Activated CD8-positive, alpha-beta memory T cell treated with anti-CD3 and anti-CD28 coated beads, Interleukin-2, amount 50 U/mL, for 1 hour (primary cell): ENCODE measurements at regions not wholly inside any gene's neighbourhood (a gene's known extent, or its start where the extent isn't known, plus 50 kb on each side); places are given as distances from the start of the nearest gene placed in this dataset.
"Not testable (repeated sequence)": the region's sequence is repeated elsewhere in the genome, so short reads cannot be mapped to it uniquely, and the experiment has no call there.

ENCODE experiments used
- DNase-seq: peaks from one replicate; pipeline ENCODE4 v3.0.0-alpha.2; 2020; ENCODE audit errors: extremely low read depth

DNA sequence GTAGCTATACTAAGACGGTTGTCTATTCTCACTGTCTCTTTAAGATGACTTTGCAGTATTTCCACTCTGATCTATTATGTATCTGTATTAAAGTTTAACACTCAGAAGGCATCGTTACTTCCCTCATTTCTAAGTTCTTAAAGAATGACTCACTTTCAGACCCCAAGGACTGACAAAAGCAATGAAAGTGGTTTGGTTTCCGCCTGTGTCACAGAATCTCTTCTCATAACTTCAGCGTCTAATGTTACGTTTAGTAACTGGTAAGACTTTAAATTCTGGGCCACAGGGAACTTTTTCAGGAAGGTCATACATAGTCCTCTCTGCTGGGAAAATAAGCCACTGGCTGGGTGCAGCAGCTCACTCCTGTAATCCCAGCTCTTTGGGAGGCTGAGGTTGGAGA is 892.0 kb upstream of the AUTS2 start:
- no peak for DNase-seq

DNA sequence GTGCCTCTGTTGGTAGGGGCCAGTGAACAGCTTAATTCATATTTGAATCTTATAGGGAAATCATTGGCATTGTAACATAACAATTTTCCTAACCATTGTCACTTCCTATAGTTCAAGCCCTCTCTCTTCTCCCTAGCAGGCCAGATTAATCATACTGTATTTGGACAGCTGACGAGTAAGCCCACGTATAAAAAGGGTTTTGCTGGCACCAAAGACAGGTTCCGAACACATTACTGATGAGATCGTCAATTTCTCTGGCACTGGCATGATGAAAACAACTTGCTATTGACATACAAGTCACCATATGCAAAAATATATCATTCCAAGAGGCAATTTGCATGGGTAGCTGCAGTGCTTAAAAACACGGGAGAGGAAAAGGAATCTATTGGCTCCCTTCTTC is 891.1 kb upstream of the AUTS2 start:
- no peak for DNase-seq

DNA sequence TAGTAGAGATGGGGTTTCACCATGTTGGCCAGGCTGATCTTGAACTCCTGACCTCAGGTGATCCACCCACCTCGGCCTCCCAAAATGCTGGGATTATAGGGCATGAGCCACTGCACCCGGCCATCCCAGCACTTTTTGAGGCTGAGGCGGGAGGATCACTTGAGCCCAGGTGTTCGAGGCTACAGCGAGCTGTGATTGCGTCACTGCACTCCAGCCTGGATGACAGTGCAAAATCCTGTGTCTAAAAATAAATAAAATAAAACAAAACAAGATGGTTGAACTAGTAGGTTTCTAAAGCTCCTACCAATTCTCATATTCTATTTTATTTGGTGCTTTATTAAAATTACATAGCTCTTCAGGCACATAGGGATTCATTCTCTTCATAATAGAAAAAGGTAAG is 890.3 kb upstream of the AUTS2 start:
- DNase-seq: no peak

DNA sequence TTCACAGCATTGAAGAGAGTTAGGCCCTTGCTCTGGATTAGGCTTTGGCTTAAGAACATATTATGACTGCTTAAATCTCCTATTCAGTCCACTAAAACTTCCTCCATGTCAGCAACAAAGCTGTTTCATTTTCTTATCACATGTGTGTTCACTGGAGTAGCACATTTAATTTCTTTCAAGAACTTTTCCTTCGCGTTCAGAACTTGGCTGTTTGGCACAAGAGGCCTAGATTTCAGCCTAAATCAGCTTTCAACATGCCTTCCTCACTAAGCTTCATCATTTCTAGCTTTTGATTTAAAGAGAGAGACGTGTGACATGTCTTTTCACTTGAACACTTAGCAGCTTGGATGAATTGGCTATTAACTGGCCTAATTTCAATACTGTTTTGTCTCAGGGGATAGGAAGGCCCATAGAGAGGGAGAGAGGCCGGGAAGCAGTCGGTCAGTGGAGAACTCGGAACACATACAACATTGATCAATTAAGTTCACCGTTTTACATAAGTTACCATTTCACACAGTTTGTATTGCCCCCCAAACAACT is 885.2 kb upstream of the AUTS2 start:
- DNase-seq: no peak

DNA sequence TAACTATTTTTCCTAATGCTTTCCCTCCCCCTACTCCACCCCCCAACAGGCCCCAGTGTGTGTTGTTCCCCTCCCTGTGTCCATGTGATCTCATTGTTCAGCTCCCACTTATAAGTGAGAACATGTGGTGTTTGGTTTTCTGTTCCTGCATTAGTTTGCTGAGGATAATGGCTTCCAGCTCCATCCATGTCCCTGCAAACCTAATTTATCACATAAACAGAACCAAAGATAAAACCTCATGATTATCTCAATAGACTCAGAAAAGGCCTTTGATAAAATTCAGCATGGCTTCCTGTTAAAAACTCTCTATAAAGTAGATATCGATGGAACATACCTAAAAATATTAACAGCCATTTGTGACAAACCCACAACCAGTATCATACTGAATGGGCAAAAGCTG is 884.1 kb upstream of the AUTS2 start:
- DNase-seq: not testable (repeated sequence)

DNA sequence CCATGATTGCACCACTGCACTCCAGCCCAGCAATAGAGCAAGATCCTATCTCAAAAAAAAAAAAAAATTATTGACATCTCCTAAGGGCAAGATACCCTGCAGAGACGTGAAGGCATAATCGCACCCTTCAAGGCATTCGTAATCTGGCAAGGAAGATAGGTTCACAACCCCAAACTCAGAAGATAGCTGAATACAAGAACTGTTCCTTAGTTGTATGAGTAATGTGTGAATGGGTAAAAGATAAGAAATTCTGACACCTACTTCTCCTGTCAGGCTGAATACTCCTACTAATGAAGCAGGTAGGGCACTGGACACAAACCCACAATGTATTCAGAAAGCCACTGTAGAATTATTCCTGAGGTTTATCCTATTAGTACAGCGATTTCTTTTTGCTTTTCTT is 882.4 kb upstream of the AUTS2 start:
- DNase-seq: no peak

DNA sequence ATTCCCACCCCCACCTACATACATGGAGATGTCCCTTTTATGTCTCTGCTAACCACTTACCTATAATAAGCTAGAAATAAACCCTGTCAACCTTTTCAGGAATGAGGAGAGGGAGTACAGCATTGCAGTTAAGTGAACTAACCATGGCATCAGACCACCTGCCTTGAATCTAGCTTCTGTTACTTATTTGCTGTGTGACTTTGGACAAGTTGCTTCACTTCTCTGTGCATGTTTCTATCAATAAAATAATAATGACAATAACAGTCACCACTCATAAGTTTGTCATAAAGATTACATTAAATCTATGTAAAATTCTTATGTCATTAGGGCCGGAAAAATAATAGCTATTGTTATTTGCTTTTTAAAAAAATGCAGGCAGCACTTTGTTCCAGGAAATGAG is 881.1 kb upstream of the AUTS2 start:
- DNase-seq: no peak

DNA sequence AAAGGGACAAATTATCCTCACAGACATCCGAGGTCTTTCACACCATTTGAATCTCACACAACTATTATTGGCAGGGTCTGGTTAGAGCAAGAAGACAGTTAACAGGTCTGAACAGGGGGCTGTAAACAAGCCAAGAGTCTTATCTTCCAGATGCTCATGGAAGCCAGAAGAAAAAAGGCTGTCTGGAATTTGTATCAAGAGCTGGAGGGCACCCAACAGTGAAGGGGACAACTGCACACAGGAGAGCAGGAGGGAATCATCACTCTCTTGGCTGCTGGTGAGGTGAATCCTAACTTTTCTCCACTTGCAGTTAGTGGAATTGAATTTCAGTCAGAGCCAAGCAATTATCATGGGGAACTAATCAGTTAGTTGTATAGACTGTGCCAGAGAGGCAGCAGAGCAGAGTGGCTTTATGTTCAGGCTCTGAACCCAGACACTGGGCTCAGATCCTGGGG is 880.2 kb upstream of the AUTS2 start:
- no peak for DNase-seq

DNA sequence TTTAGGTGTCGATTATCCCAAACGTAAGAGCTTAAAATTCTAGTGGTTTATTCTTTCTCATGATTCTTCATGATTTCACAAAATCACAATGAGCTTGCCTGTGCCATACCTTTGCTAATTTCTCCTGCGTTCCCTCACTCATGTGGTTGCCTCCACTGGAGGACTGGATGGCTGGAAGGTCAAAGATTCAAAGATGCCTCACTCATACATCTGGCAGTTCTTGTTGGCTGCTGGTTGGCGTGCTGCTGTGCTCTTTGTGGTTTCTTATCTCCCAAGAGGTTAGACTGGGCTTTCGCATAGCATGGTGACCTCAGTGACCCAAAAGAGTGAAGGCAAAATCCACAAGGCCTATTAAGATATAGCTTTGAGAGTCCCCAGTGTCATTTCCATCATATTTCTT is 877.6 kb upstream of the AUTS2 start:
- no peak for DNase-seq

DNA sequence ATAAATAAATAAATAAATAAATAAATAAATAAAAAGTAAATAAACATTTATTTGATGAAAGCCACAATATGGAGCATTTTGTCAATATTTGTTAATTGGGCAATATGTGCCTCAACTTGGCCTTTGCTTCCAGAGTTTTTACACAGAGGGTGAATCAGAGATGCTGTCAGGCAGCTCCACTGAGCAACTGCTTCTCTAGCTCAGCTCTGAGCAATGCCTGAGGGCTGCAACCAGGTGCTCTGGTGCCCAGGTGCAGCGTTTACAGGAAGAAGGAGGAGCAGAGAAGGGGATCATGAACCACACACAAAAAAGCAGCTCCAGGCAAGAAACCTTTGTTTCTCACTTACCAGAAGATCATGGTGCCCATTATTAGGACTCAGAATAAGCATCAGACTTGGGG is 876.2 kb upstream of the AUTS2 start:
- DNase-seq: no peak

DNA sequence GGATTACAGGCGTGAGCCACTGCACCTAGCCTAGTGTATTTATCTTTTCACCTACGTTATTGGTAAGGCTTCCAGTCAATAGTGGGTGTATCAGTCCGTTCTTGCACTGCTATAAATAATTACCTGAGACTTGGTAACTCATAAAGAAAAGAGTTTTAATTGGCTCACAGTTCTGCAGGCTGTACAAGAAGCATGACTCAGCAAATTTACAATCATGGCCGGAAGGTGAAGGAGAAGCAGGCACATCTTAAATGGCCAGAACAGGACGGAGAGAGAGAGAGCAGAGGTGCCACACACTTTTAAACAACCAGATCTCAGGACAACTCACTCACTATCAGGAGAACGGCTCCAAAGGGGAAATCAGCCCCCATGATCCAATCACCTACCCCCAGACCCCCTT is 873.3 kb upstream of the AUTS2 start:
- no peak for DNase-seq

DNA sequence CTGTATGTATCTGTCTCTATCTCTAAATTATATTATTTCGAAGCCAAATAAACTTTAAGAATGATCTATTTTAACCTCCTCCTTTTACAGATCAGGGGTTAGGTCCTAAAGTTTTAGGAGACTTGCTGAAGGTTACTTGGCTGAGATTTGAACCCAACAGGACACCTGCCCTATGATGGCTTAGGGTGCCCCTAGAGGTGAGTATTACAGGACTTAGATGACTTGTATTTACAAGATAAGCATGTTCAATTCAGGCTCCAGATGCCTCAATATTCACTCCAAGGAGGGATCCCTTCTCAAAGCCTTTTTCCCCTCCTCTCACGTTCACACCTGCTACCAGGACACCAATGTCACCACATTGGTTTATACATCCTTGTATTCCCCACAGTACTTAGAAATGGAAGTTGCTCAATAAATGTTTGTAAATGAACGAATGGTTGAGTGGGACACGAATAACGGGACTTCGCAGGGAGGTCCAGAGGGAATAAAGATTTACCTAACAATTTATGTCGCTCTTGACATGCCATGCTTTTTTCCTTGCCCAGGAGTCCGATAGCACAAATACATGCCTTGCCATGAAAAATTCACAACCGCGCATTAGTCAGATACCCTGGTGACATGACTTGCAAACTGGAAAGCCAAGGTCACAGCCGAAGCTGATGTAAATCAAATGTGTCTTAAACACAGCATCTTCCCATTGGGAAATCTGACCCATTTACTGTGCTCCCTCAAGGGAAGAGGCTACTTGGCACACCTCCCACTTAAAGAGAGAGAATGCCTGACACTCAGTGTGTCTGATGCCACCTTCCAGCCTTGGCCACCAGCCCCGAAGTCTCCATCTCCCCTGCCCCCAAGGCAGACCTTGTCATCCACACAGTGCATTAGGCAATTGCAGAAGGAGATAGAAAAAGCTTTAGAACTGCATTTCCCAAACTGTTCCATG is 872.2 kb upstream of the AUTS2 start:
- no peak for DNase-seq

DNA sequence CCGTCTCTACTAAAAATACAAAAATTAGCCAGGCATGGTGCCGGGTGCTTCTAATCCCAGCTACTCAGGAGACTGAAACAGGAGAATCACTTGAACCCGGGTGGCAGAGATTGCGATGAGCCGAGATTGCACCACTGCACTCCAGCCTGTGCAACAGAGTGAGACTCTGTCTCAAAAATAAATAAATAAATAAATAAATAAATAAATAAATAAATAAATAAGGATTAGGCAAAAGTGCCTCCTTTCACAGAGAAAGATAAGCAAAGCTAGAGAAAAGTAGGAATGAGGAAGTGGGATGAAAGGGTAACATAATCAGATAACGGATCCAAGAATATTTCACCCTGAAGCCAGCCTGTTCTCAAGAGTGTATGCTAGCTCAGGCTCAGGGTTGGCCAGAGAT is 869.6 kb upstream of the AUTS2 start:
- DNase-seq: not testable (repeated sequence)

DNA sequence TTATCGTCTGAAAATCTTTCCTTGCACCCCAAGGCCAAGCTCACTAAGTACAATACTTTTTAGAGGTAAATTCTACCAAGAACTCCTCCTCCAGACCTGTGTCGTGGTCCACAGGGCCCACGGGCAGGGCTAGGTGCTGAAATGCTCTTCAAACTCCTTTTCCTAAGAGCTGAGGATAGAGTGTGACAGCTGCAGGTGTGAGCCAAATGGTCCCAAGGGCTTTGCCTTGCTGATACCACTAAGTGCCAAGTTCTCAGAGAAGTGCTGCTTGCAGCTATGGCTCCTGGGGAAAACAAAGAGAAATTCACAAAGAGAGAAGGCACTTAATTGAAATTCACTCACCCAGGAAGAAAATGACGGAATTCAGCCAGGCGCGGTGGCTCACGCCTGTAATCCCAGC is 868.9 kb upstream of the AUTS2 start:
- DNase-seq: no peak

DNA sequence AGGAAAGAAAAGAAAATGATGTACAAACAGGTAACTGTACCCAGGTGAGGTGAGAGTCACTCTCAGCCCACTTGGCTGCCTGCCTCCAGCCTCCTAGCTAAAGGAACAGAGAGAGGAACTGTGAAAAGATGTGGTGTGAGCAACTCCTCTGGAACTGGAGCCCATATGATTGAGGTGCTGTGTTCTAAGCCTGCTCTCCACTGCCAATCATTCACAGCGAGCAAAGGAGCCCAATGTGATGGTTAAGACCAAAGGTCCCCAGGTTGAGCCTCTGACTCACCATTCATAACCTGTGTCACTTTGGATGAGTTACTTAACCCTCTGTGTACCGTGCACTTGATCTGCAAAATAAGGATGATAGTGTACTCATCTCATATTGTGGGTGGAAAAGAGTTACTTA is 868.1 kb upstream of the AUTS2 start:
- no peak for DNase-seq

DNA sequence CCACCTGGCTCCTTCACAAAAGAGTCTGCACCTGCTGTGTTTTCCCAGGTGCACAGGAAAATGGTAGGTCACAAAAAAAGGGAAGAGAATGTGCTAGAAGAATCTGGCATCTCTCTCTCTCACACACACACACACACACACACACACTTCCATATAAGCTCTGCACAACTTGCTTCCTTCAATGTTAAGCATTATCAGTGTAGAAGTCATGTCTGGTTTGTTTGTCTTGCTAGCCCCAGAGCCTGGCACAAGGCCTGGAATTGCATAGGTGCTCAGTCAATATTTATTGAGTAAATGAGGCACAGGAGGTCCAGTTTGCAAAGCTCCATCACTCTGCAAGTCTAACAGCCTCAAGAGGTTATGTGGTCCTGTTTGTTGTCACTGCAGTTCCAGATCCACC is 867.3 kb upstream of the AUTS2 start:
- no peak for DNase-seq

DNA sequence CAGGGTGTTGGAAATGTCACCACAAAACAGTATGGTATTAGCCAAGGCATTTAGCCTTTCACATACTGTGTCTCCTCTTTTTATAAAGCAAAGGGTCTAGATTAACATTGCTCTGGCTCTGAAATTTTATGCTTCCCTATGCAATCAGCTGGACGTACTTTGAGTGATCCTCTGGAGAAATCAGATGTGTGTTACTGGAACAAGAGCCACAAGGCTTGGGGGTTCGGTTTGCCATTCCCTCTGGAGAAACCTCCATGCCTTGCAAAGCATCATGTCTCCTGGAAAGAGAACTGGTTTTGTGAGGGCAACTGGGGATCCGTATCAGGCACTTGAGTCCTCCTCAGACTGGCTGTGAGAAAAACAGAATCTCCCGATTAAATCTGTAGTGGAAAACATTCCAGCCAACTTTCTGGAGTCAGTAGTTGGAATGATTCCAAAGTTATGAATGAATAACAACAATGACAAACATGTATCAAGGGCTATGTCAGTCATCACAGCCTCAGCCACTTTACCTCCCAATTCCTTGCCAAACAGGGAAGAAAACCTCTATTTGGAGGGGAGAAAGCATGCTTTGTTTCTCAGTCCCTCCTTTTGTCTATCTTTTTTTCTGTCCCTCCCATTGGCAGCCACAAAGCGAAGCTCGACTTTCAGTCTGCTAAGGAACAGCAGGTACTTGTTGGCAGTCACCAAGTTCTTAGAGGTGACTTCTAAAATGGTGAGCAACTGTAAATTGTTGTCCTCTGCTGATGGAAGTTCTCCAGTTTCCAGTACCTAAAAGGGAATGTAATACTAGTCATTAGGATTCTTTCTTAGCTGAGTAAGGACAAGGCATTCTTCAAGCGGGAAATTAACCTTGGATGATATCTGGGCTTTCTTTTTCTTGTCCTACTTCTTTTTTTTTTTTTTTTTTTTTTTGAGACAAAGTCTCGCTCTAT is 864.8 kb upstream of the AUTS2 start:
- no peak for DNase-seq

DNA sequence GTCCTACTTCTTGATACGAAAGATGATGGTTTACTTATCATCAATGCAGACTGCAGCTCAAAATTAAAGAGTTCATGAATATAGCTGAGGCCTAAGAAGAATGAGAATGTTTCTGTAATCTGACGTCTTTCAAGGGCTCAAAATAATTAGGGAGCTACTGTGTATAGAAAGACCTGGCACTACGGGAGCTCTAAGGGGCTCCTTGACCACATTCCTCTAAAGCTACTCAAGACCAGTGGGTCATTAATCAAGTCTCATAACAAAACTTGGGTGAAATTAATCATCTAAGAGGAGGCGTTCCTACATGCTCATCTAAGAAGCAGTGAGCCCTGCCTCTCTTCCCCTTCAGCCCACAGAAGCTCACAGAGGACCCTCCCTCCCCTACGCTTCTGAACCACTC is 863.8 kb upstream of the AUTS2 start:
- DNase-seq: no peak

DNA sequence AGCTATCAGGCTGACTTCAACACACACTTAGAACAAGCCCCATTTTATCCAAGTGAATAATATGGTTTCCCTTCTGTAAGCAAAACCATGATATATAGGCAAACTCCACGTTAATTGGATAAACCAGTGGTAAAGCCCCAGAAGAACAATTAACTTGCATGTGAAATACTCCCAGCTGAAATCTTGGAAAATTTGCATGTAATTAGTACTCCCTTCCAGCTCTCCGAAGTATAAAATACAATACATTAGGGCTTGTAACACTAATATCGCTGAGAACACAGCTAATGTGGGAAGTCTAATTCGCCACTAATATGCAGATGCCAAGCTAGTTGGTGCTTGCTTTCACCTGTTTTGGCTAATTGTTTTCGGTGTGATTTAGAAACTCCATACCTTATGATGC is 859.0 kb upstream of the AUTS2 start:
- no peak for DNase-seq

DNA sequence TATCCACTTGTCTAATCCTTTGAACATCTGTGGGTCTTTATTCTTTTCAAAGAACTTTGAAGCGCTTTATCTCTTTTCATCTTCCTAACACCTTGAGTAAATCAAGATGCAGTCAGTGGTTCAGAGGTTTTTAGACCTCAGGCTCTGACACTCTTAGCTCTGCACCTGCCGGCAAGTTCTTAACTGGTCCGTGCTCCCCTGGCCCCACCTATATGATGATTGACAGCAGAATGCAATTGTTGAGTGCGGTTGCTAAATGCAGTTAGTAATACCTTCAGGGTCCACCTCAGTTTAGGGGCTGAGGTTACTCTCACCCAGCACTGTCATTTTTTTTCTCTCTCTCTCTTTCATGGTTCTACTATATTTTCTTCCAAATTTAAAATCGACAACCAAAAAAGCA is 854.2 kb upstream of the AUTS2 start:
- DNase-seq: no peak

DNA sequence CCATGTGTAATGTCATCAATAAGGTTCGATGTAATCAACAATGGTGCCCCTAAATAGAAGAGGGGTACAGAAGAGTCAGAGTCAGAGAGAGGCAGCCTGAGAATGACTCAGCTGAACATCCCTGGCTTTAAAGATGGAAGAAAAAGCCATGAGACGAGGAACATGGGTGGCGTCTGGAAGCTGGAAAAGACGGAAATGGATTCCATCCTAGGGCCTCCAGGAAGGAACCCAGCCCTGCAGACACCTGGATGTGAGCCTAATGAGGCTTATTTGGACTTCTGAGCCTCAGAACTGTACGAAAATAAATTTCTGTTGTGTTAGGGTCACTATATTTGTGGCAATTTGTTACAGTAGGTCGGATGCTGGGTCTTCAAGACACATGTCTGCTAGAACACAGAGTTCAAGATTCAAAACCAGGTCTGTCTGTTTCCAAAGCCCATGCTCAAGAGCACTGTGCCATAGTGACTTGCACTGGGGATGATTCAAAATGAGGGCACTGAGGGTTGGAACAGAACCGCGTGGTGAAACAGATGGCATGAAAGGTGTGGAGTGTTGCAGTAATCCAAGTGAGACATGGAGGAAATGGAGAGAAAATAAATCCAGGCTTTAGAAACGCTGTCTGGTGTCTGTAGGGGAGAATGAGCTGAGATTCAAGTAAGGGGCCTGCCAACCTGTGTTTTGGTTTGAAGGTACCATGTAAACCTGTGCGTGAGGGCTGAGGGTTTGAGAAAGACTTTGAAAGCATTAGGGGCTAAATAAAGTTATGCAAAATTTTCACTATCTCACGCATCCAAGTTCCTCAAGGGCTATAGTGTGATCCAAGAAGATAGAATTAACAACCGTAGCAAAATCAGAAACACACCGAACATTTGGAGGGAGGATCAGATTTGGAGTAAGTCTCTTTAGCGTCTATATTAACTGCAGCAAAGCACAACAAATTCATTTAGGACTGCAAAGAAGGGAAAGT is 849.1 kb upstream of the AUTS2 start:
- DNase-seq: no peak
